HepG2 (cell line): ENCODE measurements at regions not wholly inside any gene's neighbourhood (a gene's known extent, or its start where the extent isn't known, plus 50 kb on each side); places are given as distances from the start of the nearest gene placed in this dataset.

ENCODE experiments used
- BCL3 ChIP-seq: sonication (generic); formaldehyde crosslinking; IDR thresholded peaks from 2 replicates; pipeline ENCODE4 v1.5.1; 2020; ENCODE audit warnings: mild to moderate bottlenecking, missing genetic modification reagents, moderate library complexity
- DNMT3B ChIP-seq: conservative IDR thresholded peaks from 2 replicates; pipeline ENCODE4 v1.6.1; 2016; ENCODE audit warnings: missing biosample characterization, control low read depth
- FOXP4 ChIP-seq: sonication (generic); formaldehyde crosslinking; IDR thresholded peaks from 2 replicates; pipeline ENCODE4 v1.4.0; 2020; ENCODE audit warnings: missing genetic modification reagents
- HOXA7 ChIP-seq: sonication (generic); formaldehyde crosslinking; IDR thresholded peaks from 2 replicates; pipeline ENCODE4 v1.8.1; 2022; ENCODE audit warnings: mild to moderate bottlenecking, missing genetic modification reagents, moderate library complexity
- JARID2 ChIP-seq: sonication (generic); formaldehyde crosslinking; IDR thresholded peaks from 2 replicates; pipeline ENCODE4 v1.8.1; 2023; ENCODE audit warnings: missing genetic modification reagents, inconsistent platforms; ENCODE audit not compliant: insufficient replicate concordance
- JUN ChIP-seq: sonication (generic); formaldehyde crosslinking; IDR thresholded peaks from 2 replicates; pipeline ENCODE4 v1.4.0; 2020; ENCODE audit warnings: mild to moderate bottlenecking, missing genetic modification reagents
- NAIF1 ChIP-seq: sonication (generic); formaldehyde crosslinking; IDR thresholded peaks from 2 replicates; pipeline ENCODE4 v1.5.0; 2020; ENCODE audit warnings: mild to moderate bottlenecking, missing genetic modification reagents, borderline replicate concordance
- PBX2 ChIP-seq: IDR thresholded peaks from 2 replicates; pipeline ENCODE4 v1.6.1; 2016; ENCODE audit warnings: control low read depth
- RAD51 ChIP-seq: fragments of 450-650 bp; IDR thresholded peaks from 2 replicates; pipeline ENCODE4 v1.6.1; 2016; ENCODE audit warnings: borderline replicate concordance
- RERE ChIP-seq: IDR thresholded peaks from 2 replicates; pipeline ENCODE4 v1.6.1; 2016; ENCODE audit warnings: low read depth, missing genetic modification reagents, missing compliant biosample characterization
- SALL2 ChIP-seq: sonication (generic); formaldehyde crosslinking; IDR thresholded peaks from 2 replicates; pipeline ENCODE4 v1.8.1; 2023; ENCODE audit warnings: mild to moderate bottlenecking, missing genetic modification reagents, inconsistent platforms
- TCF7 ChIP-seq: sonication (generic); IDR thresholded peaks from 2 replicates; pipeline ENCODE4 v1.6.1; 2016; ENCODE audit warnings: antibody characterized with exemption, low read depth
- TERF1 ChIP-seq: sonication (generic); formaldehyde crosslinking; IDR thresholded peaks from 2 replicates; pipeline ENCODE4 v1.8.0; 2022; ENCODE audit warnings: mild to moderate bottlenecking, missing genetic modification reagents, moderate library complexity
- YEATS2 ChIP-seq: sonication (generic); formaldehyde crosslinking; IDR thresholded peaks from 2 replicates; pipeline ENCODE4 v1.4.0; 2020; ENCODE audit warnings: missing genetic modification reagents, borderline replicate concordance
- ZNF543 ChIP-seq: sonication (generic); formaldehyde crosslinking; IDR thresholded peaks from 2 replicates; pipeline ENCODE4 v1.4.0; 2020; ENCODE audit warnings: mild to moderate bottlenecking, missing genetic modification reagents
- ZNF713 ChIP-seq: sonication (generic); formaldehyde crosslinking; IDR thresholded peaks from 2 replicates; pipeline ENCODE4 v1.4.0; 2020; ENCODE audit warnings: mild to moderate bottlenecking, missing genetic modification reagents
- ZNF816 ChIP-seq: sonication (generic); formaldehyde crosslinking; IDR thresholded peaks from 2 replicates; pipeline ENCODE4 v1.8.0; 2022; ENCODE audit warnings: missing genetic modification reagents, mild to moderate bottlenecking, borderline replicate concordance
- ZNF839 ChIP-seq: sonication (generic); formaldehyde crosslinking; IDR thresholded peaks from 2 replicates; pipeline ENCODE4 v1.4.0; 2020; ENCODE audit warnings: missing genetic modification reagents, mild to moderate bottlenecking, borderline replicate concordance

GRCh38 chr5:6900247-6901227, 187.3 kb downstream of the TENT4A start (continued):
- TF ChIP-seq ZNF713 (no peak), SALL2 (CRISPR knock-in tag) (no peak), YEATS2 (CRISPR knock-in tag) (peak; percentile 63; the same call in 1 of the 2 replicates), TCF7 (peak; percentile 82), FOXP4 (CRISPR knock-in tag) (peak; percentile 70; the same call in 1 of the 2 replicates), ZNF816 (CRISPR knock-in tag) (no peak), TERF1 (CRISPR knock-in tag) (no peak), HOXA7 (CRISPR knock-in tag) (no peak), ZNF839 (CRISPR knock-in tag) (no peak), JUN (no peak), PBX2 (no peak), DNMT3B (CRISPR knock-in tag) (no peak), ZNF543 (CRISPR knock-in tag) (no peak), NAIF1 (CRISPR knock-in tag) (no peak), JARID2 (no peak), RERE (CRISPR knock-in tag) (0 out of 2 replicates have a peak, but pooled peaks have one; percentile 12), RAD51 (no peak), BCL3 (no peak)
